Neural progenitor cell (in vitro differentiated cells): ENCODE measurements at regions not wholly inside any gene's neighbourhood (a gene's known extent, or its start where the extent isn't known, plus 50 kb on each side); places are given as distances from the start of the nearest gene placed in this dataset.

ENCODE experiments used
- DNase-seq: peaks from one replicate; pipeline ENCODE4 v3.0.0-alpha.2; 2016; ENCODE audit warnings: low spot score
- H2AFZ ChIP-seq: fragments of 200-600 bp; sonication (generic); replicated peaks from 2 replicates; pipeline ENCODE4 v1.6.1; 2016; ENCODE audit warnings: antibody characterized with exemption
- H3F3A ChIP-seq: fragments of 200-600 bp; sonication (generic); 2 replicates; pipeline ENCODE4 v1.6.1; 2016; ENCODE audit warnings: antibody characterized with exemption, low read depth
- H3K27ac ChIP-seq: fragments of 200-600 bp; sonication (generic); 2 replicates; pipeline ENCODE4 v1.5.1; 2016; ENCODE audit warnings: mild to moderate bottlenecking
- H3K27me3 ChIP-seq: fragments of 200-600 bp; sonication (generic); 2 replicates; pipeline ENCODE4 v1.6.1; 2016; ENCODE audit warnings: mild to moderate bottlenecking, moderate library complexity
- H3K36me3 ChIP-seq: fragments of 200-600 bp; sonication (generic); 2 replicates; pipeline ENCODE4 v1.5.1; 2016
- H3K4me1 ChIP-seq: fragments of 200-600 bp; sonication (generic); 2 replicates; pipeline ENCODE4 v1.6.1; 2016; ENCODE audit warnings: mixed run types
- H3K4me2 ChIP-seq: fragments of 200-600 bp; sonication (generic); 2 replicates; pipeline ENCODE4 v1.6.1; 2016
- H3K4me3 ChIP-seq: fragments of 200-600 bp; sonication (generic); 2 replicates; pipeline ENCODE4 v1.5.1; 2016
- H3K79me2 ChIP-seq: fragments of 200-600 bp; sonication (generic); 2 replicates; pipeline ENCODE4 v1.6.1; 2016; ENCODE audit warnings: low read depth
- H3K9ac ChIP-seq: fragments of 200-600 bp; sonication (generic); 2 replicates; pipeline ENCODE4 v1.6.1; 2016
- H3K9me3 ChIP-seq: fragments of 200-600 bp; sonication (generic); 2 replicates; pipeline ENCODE4 v1.5.1; 2016; ENCODE audit warnings: low read depth
- H4K20me1 ChIP-seq: fragments of 200-600 bp; sonication (generic); 2 replicates; pipeline ENCODE4 v1.6.1; 2016; ENCODE audit warnings: low read depth
- H3K27ac Mint-ChIP-seq: 3 replicates; pipeline ENCODE4 v1.8.0; 2021; ENCODE audit warnings: mixed read lengths
- H3K27me3 Mint-ChIP-seq: 2 replicates; pipeline ENCODE4 v1.8.0; 2022; ENCODE audit warnings: low read depth, mild to moderate bottlenecking, inconsistent platforms, moderate library complexity, mixed read lengths; ENCODE audit not compliant: insufficient read depth
- H3K36me3 Mint-ChIP-seq: 3 replicates; pipeline ENCODE4 v1.8.0; 2021; ENCODE audit warnings: mixed read lengths
- H3K4me1 Mint-ChIP-seq: 3 replicates; pipeline ENCODE4 v1.8.0; 2021; ENCODE audit warnings: mixed read lengths
- H3K4me3 Mint-ChIP-seq: 3 replicates; pipeline ENCODE4 v1.8.0; 2021; ENCODE audit warnings: mild to moderate bottlenecking, moderate library complexity, mixed read lengths
- H3K9me3 Mint-ChIP-seq: 3 replicates; pipeline ENCODE4 v1.8.0; 2020; ENCODE audit warnings: mixed read lengths
- EZH2 ChIP-seq: fragments of 200-600 bp; sonication (generic); IDR thresholded peaks from 2 replicates; pipeline ENCODE4 v1.6.1; 2017; ENCODE audit warnings: antibody characterized with exemption, mild to moderate bottlenecking, moderate library complexity
- EZH2phosphoT487 ChIP-seq: fragments of 200-600 bp; sonication (generic); IDR thresholded peaks from 2 replicates; pipeline ENCODE4 v1.6.1; 2017; ENCODE audit warnings: antibody characterized with exemption
- TF ChIP-seq, protein P1 (sequence below): fragments of 200-600 bp; sonication (generic); IDR thresholded peaks from 2 replicates; pipeline ENCODE4 v1.5.1; 2017; ENCODE audit warnings: antibody characterized with exemption, mild to moderate bottlenecking

- TF ChIP-seq EZH2 (no peak), EZH2phosphoT487 (no peak)
- Histone ChIP-seq H3K79me2 (no peaks in the 10 kb centered on the region), H3F3A (no peaks in the 10 kb centered on the region), H3K27me3 (no peaks in the 10 kb centered on the region), H3K9me3 (no peaks in the 10 kb centered on the region), H2AFZ (no peak overlapping the region), H3K36me3 (no peaks in the 10 kb centered on the region), H3K4me2 (no peak overlapping the region), H3K4me3 (no peak overlapping the region), H3K9ac (no peak overlapping the region), H4K20me1 (no peaks in the 10 kb centered on the region), H3K4me1 (no peaks in the 10 kb centered on the region), H3K27ac (no peak overlapping the region)
- Mint-ChIP-seq H3K4me3 (no peak overlapping the region), H3K27ac (no peak overlapping the region), H3K27me3 (peaks cover 4% of the 10 kb centered on the region), H3K36me3 (no peaks in the 10 kb centered on the region), H3K9me3 (no peaks in the 10 kb centered on the region), H3K4me1 (peaks cover 9% of the 10 kb centered on the region)
- DNase-seq, result no peak
These were observed 114.7 kb downstream of the IRX5 start for GRCh38 chr16:55045329-55045728.

DNA sequence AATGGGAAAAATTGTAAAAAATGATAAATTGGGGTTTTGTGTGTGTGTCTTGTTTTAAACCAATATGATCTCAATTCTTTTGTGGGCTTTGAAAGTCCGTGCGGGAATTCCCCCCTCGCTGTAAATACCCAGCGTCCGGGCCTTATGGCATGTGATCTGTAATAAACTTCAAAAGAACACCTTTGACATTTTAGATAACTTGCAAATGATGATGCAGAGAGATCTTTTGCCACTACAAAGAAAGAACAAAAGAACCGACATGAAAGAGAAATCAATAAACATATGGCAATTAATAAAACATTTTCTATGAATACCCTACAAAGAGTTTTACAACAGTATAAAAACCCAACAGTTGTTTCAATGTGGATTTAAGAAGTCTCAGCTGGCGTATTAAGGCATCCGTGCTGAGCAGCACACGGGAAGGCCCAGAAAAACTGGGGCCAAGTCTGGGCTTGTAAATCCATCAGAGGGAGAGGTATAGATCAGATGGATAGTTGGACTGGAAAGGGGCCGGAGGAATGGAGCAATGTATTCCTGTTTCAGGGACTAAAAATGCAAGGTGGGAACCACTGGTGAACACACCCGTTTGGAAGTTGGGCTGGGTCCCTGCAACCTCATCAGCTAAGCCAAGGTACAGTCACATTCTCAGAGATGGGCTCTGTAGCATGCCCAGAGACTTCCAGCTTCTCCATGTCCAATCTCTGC, 115.2 kb downstream of the IRX5 start:
- Mint-ChIP-seq H3K4me1 (peaks cover 9% of the 10 kb centered on the region), H3K27me3 (peaks cover 7% of the 10 kb centered on the region), H3K4me3 (no peak overlapping the region), H3K36me3 (no peaks in the 10 kb centered on the region), H3K9me3 (no peaks in the 10 kb centered on the region), H3K27ac (no peak overlapping the region)
- H3K4me1 ChIP-seq, result no peaks in the 10 kb centered on the region
- no peak overlapping the region for H3K27ac ChIP-seq
- H3K4me3 ChIP-seq, result no peak overlapping the region
- H3K9ac ChIP-seq, result no peak overlapping the region
- no peak overlapping the region for H3K4me2 ChIP-seq
- no peak for DNase-seq
- no peaks in the 10 kb centered on the region for H3K79me2 ChIP-seq
- H3K27me3 ChIP-seq, result no peaks in the 10 kb centered on the region
- H3K9me3 ChIP-seq, result no peaks in the 10 kb centered on the region
- no peaks in the 10 kb centered on the region for H4K20me1 ChIP-seq
- TF ChIP-seq EZH2, result no peak
- TF ChIP-seq, protein P1, sequence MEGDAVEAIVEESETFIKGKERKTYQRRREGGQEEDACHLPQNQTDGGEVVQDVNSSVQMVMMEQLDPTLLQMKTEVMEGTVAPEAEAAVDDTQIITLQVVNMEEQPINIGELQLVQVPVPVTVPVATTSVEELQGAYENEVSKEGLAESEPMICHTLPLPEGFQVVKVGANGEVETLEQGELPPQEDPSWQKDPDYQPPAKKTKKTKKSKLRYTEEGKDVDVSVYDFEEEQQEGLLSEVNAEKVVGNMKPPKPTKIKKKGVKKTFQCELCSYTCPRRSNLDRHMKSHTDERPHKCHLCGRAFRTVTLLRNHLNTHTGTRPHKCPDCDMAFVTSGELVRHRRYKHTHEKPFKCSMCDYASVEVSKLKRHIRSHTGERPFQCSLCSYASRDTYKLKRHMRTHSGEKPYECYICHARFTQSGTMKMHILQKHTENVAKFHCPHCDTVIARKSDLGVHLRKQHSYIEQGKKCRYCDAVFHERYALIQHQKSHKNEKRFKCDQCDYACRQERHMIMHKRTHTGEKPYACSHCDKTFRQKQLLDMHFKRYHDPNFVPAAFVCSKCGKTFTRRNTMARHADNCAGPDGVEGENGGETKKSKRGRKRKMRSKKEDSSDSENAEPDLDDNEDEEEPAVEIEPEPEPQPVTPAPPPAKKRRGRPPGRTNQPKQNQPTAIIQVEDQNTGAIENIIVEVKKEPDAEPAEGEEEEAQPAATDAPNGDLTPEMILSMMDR, result no peak
- TF ChIP-seq EZH2phosphoT487, result no peak
- H2AFZ ChIP-seq, result no peak overlapping the region
- no peaks in the 10 kb centered on the region for H3K36me3 ChIP-seq
- H3F3A ChIP-seq, result no peaks in the 10 kb centered on the region

DNA sequence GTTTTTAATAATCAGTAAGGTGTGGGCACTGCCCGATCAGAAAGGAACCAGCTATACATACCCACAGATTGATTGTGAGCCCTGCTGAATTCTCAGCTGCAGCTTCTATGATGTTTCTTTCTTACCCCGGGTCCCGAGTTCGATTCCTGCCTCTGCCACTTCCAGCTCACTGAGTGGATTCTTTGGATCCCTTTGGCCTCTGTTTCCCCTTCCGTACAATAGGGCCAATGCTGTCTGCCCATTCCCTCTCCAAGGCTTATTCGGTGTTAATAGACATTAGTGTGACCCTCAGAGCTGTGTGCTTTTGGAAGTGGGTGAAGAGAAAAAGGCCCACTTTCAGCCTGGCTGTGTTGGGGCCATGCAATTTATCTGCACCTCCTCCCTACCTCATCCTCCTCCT, 115.8 kb downstream of the IRX5 start:
- Mint-ChIP-seq H3K27me3 (peaks cover 9% of the 10 kb centered on the region), H3K4me1 (peaks cover 9% of the 10 kb centered on the region), H3K27ac (no peak overlapping the region), H3K9me3 (no peaks in the 10 kb centered on the region), H3K4me3 (no peak overlapping the region), H3K36me3 (no peaks in the 10 kb centered on the region)
- H3K4me2 ChIP-seq, result no peak overlapping the region
- no peak overlapping the region for H3K9ac ChIP-seq
- H3K4me3 ChIP-seq, result no peak overlapping the region
- no peaks in the 10 kb centered on the region for H3K27me3 ChIP-seq
- no peak overlapping the region for H2AFZ ChIP-seq
- H3K9me3 ChIP-seq, result no peaks in the 10 kb centered on the region
- no peaks in the 10 kb centered on the region for H3K79me2 ChIP-seq
- no peaks in the 10 kb centered on the region for H4K20me1 ChIP-seq
- DNase-seq, result no peak
- H3F3A ChIP-seq, result no peaks in the 10 kb centered on the region
- H3K4me1 ChIP-seq, result no peaks in the 10 kb centered on the region
- no peak overlapping the region for H3K27ac ChIP-seq
- no peak for TF ChIP-seq EZH2
- TF ChIP-seq, protein P1, result no peak
- no peak for TF ChIP-seq EZH2phosphoT487
- H3K36me3 ChIP-seq, result no peaks in the 10 kb centered on the region

DNA sequence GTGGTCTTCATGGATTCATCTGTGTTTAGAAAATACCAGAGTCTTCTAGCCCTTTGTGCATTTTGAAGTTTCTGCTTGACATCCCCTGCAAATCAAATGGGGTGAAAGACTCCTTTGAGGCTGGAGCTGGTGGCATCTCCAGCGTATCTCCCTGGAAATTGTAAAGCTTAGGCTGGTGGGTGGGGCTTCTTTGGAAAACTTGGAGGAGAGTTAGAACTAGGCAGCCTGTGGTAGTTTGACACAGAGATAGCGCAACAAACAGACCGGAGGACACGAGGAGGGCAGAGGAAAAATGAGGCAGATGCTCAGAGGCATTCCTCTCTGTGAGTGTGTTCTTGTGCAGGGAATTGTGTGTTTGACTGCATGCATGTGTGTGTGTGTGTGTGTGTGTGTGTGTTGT, 116.3 kb downstream of the IRX5 start:
- no peak overlapping the region for H3K4me3 ChIP-seq
- no peak overlapping the region for H3K27ac ChIP-seq
- no peaks in the 10 kb centered on the region for H3K27me3 ChIP-seq
- TF ChIP-seq EZH2 (no peak), EZH2phosphoT487 (no peak)
- TF ChIP-seq, protein P1, result no peak
- H3K9me3 Mint-ChIP-seq, result no peaks in the 10 kb centered on the region
- H3F3A ChIP-seq, result no peaks in the 10 kb centered on the region
- no peaks in the 10 kb centered on the region for H3K36me3 ChIP-seq
- H3K27ac Mint-ChIP-seq, result no peak overlapping the region
- no peaks in the 10 kb centered on the region for H3K4me1 ChIP-seq
- DNase-seq, result no peak
- H4K20me1 ChIP-seq, result no peaks in the 10 kb centered on the region
- no peak overlapping the region for H3K9ac ChIP-seq
- H3K4me2 ChIP-seq, result no peak overlapping the region
- H3K4me1 Mint-ChIP-seq, result peaks cover 9% of the 10 kb centered on the region
- H3K4me3 Mint-ChIP-seq, result no peak overlapping the region
- H3K27me3 Mint-ChIP-seq, result peaks cover 11% of the 10 kb centered on the region
- H3K79me2 ChIP-seq, result no peaks in the 10 kb centered on the region
- H3K9me3 ChIP-seq, result no peaks in the 10 kb centered on the region
- H3K36me3 Mint-ChIP-seq, result no peaks in the 10 kb centered on the region
- no peak overlapping the region for H2AFZ ChIP-seq
